ENCODE measurements at regions not wholly inside any gene's neighbourhood (a gene's known extent, or its start where the extent isn't known, plus 50 kb on each side); places are given as distances from the start of the nearest gene placed in this dataset.
"Not testable (repeated sequence)": the region's sequence is repeated elsewhere in the genome, so short reads cannot be mapped to it uniquely, and the experiment has no call there.

DNA sequence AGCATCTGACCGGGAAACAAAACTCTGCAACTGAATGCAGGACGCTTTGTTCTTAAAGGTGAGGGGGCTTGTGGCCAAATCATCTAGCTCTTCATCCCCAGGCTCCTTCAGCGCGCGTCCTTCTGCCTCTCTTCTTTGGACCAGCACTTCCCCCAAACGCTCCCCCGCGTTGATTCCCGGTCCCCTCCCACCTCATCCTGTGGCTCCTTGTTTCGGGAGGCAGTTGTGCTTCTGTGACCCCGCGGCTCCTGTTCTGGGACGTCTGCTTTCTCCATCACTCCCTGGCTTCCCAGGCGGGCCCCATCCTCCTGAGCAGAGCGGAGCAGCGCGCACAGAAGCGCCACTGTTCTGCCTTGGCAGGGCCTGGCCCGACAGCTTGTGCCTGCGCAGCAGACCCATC lies 109.7 kb upstream of the ZNG1E start:
- DNase-seq; H3K27ac Mint-ChIP-seq; ATAC-seq (ENCODE audit: low read depth); H3K4me3 Mint-ChIP-seq; H3K9me3 ChIP-seq (ENCODE audit: control extremely low read depth in 1 of 3, control insufficient read depth in 2 of 3, insufficient read depth in 1 of 3, low read length in 2 of 3); H3K27me3 Mint-ChIP-seq; H3K4me1 Mint-ChIP-seq; H3K27me3 ChIP-seq (replicated peaks in 1 of 4; ENCODE audit: control extremely low read depth in 1 of 4, control insufficient read depth in 3 of 4, insufficient read depth in 4 of 4, low read length in 3 of 4); POLR2A ChIA-PET; H2AFZ ChIP-seq (ENCODE audit: insufficient read depth, low read depth, low read length, poor library complexity, severe bottlenecking); CTCF ChIA-PET; H3K4me2 ChIP-seq (replicated peaks; ENCODE audit: low read depth, low read length, poor library complexity, severe bottlenecking); H4K20me1 ChIP-seq (ENCODE audit: control insufficient read depth, insufficient read depth, low read length, poor library complexity, severe bottlenecking); H3K79me2 ChIP-seq (ENCODE audit: control insufficient read depth, insufficient read depth, low read length); H3K27ac ChIP-seq (ENCODE audit: low read length in 2 of 2); intact Hi-C loops (cut with micrococcal nuclease); H3K4me3 ChIP-seq (ENCODE audit: control extremely low read depth in 1 of 5, extremely low read depth in 1 of 5, insufficient read depth in 1 of 5, low read depth in 2 of 5, low read length in 4 of 5); H3K9me3 Mint-ChIP-seq (ENCODE audit: insufficient read depth); H3K36me3 ChIP-seq (replicated peaks in 1 of 2; ENCODE audit: control extremely low read depth in 1 of 2, control insufficient read depth in 1 of 2, extremely low read depth in 1 of 2, insufficient read depth in 2 of 2, low read length in 1 of 2); H3K9ac ChIP-seq (ENCODE audit: low read length); H3K4me1 ChIP-seq (ENCODE audit: control insufficient read depth in 2 of 2, insufficient read depth in 2 of 2, low read length in 2 of 2): not testable (repeated sequence)
- WGBS (ENCODE audit: insufficient coverage), result 58% methylated on average over 8 of the region's 20 CpGs

DNA sequence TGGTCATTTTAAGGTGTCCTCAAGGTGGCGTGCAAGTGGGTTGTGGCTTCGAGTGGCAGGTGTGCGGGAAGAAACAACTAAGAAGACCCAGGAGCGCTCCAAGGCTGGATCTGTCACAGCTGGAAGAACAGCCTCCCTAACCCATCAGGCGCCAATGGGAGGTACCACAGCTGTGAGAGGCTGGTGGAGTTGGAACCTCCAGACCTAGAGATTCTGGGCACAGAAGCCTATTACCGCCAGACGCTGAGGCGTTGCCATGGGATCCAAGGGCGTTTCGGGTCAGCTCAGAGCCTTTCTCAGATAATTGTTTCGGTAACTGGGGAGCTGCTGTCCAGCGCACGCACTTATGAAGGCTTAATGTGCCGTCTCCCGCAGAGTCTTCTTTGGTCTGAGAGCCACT lies 156.7 kb upstream of the ZNG1E start:
- H3K27ac Mint-ChIP-seq; DNase-seq; H3K4me1 ChIP-seq (ENCODE audit: control insufficient read depth in 2 of 2, insufficient read depth in 2 of 2, low read length in 2 of 2); H3K36me3 ChIP-seq (replicated peaks in 1 of 2; ENCODE audit: control extremely low read depth in 1 of 2, control insufficient read depth in 1 of 2, extremely low read depth in 1 of 2, insufficient read depth in 2 of 2, low read length in 1 of 2); intact Hi-C loops (cut with micrococcal nuclease); H3K9me3 Mint-ChIP-seq (ENCODE audit: insufficient read depth); H3K79me2 ChIP-seq (ENCODE audit: control insufficient read depth, insufficient read depth, low read length); H3K9ac ChIP-seq (ENCODE audit: low read length); H3K27me3 Mint-ChIP-seq; H3K27me3 ChIP-seq (replicated peaks in 1 of 4; ENCODE audit: control extremely low read depth in 1 of 4, control insufficient read depth in 3 of 4, insufficient read depth in 4 of 4, low read length in 3 of 4); H3K4me3 Mint-ChIP-seq; H3K9me3 ChIP-seq (ENCODE audit: control extremely low read depth in 1 of 3, control insufficient read depth in 2 of 3, insufficient read depth in 1 of 3, low read length in 2 of 3); ATAC-seq (ENCODE audit: low read depth); H3K4me3 ChIP-seq (ENCODE audit: control extremely low read depth in 1 of 5, extremely low read depth in 1 of 5, insufficient read depth in 1 of 5, low read depth in 2 of 5, low read length in 4 of 5); H2AFZ ChIP-seq (ENCODE audit: insufficient read depth, low read depth, low read length, poor library complexity, severe bottlenecking); CTCF ChIA-PET; POLR2A ChIA-PET; H3K27ac ChIP-seq (ENCODE audit: low read length in 2 of 2); H3K4me2 ChIP-seq (replicated peaks; ENCODE audit: low read depth, low read length, poor library complexity, severe bottlenecking); H4K20me1 ChIP-seq (ENCODE audit: control insufficient read depth, insufficient read depth, low read length, poor library complexity, severe bottlenecking); H3K4me1 Mint-ChIP-seq: not testable (repeated sequence)
- WGBS (ENCODE audit: insufficient coverage), result no CpG with 5 or more reads among the region's 15 CpGs

DNA sequence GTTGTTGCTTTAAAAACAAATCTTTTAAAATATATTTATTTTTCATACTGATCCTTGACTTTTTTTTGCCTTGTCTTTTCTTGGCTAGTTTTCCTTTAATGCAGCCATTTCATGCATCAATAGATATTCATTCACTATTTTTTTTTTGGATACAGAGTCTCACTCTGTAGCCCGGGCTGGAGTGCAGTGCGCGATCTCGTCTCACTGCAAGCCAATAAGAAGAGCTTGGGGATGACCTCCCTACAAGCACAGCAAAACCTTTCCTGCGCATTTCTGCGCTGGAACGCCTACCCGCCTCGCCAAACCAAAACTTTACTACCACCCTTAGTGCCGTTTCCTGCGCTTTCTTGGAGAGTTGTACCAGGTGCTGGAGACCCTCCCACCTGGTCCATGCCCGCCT lies 161.3 kb upstream of the ZNG1E start:
- H3K9me3 Mint-ChIP-seq (ENCODE audit: insufficient read depth); H3K79me2 ChIP-seq (ENCODE audit: control insufficient read depth, insufficient read depth, low read length); ATAC-seq (ENCODE audit: low read depth); CTCF ChIA-PET; intact Hi-C loops (cut with micrococcal nuclease); POLR2A ChIA-PET; H2AFZ ChIP-seq (ENCODE audit: insufficient read depth, low read depth, low read length, poor library complexity, severe bottlenecking); H3K27me3 Mint-ChIP-seq; H3K4me2 ChIP-seq (replicated peaks; ENCODE audit: low read depth, low read length, poor library complexity, severe bottlenecking); H3K4me3 Mint-ChIP-seq; H3K27ac ChIP-seq (ENCODE audit: low read length in 2 of 2); H3K9me3 ChIP-seq (ENCODE audit: control extremely low read depth in 1 of 3, control insufficient read depth in 2 of 3, insufficient read depth in 1 of 3, low read length in 2 of 3); H3K4me1 Mint-ChIP-seq; H3K27ac Mint-ChIP-seq; DNase-seq; H4K20me1 ChIP-seq (ENCODE audit: control insufficient read depth, insufficient read depth, low read length, poor library complexity, severe bottlenecking); H3K4me1 ChIP-seq (ENCODE audit: control insufficient read depth in 2 of 2, insufficient read depth in 2 of 2, low read length in 2 of 2); H3K4me3 ChIP-seq (ENCODE audit: control extremely low read depth in 1 of 5, extremely low read depth in 1 of 5, insufficient read depth in 1 of 5, low read depth in 2 of 5, low read length in 4 of 5); H3K9ac ChIP-seq (ENCODE audit: low read length); H3K36me3 ChIP-seq (replicated peaks in 1 of 2; ENCODE audit: control extremely low read depth in 1 of 2, control insufficient read depth in 1 of 2, extremely low read depth in 1 of 2, insufficient read depth in 2 of 2, low read length in 1 of 2); H3K27me3 ChIP-seq (replicated peaks in 1 of 4; ENCODE audit: control extremely low read depth in 1 of 4, control insufficient read depth in 3 of 4, insufficient read depth in 4 of 4, low read length in 3 of 4): not testable (repeated sequence)
- 100% methylated on average over 2 of the region's 12 CpGs for WGBS (ENCODE audit: insufficient coverage)

DNA sequence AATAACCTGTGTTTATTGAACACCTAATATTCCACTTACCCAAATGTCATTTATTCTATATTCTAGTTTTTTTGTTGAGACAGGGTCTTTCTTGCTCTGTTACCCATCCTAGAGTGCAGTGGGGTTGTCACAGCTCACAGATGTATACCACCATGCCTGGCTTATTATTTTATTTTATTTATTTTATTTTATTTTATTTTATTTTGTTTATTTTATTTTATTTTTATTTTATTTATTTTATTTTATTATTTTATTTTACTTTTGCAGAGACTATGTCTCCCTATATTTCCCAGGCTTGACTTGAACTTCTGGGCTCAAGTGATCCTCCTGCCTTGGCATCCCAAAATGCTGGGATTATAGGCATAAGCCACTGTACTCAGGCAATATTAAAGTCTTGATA lies 167.8 kb upstream of the ZNG1E start:
- H3K9me3 Mint-ChIP-seq (ENCODE audit: insufficient read depth); H3K36me3 ChIP-seq (replicated peaks in 1 of 2; ENCODE audit: control extremely low read depth in 1 of 2, control insufficient read depth in 1 of 2, extremely low read depth in 1 of 2, insufficient read depth in 2 of 2, low read length in 1 of 2); H2AFZ ChIP-seq (ENCODE audit: insufficient read depth, low read depth, low read length, poor library complexity, severe bottlenecking); DNase-seq; H3K27ac ChIP-seq (ENCODE audit: low read length in 2 of 2); H3K4me1 ChIP-seq (ENCODE audit: control insufficient read depth in 2 of 2, insufficient read depth in 2 of 2, low read length in 2 of 2); H3K27ac Mint-ChIP-seq; H3K79me2 ChIP-seq (ENCODE audit: control insufficient read depth, insufficient read depth, low read length); intact Hi-C loops (cut with micrococcal nuclease); H3K4me3 ChIP-seq (ENCODE audit: control extremely low read depth in 1 of 5, extremely low read depth in 1 of 5, insufficient read depth in 1 of 5, low read depth in 2 of 5, low read length in 4 of 5); H3K4me1 Mint-ChIP-seq; CTCF ChIA-PET; H3K4me3 Mint-ChIP-seq; H4K20me1 ChIP-seq (ENCODE audit: control insufficient read depth, insufficient read depth, low read length, poor library complexity, severe bottlenecking); ATAC-seq (ENCODE audit: low read depth); H3K27me3 ChIP-seq (replicated peaks in 1 of 4; ENCODE audit: control extremely low read depth in 1 of 4, control insufficient read depth in 3 of 4, insufficient read depth in 4 of 4, low read length in 3 of 4); H3K9ac ChIP-seq (ENCODE audit: low read length); H3K4me2 ChIP-seq (replicated peaks; ENCODE audit: low read depth, low read length, poor library complexity, severe bottlenecking); H3K9me3 ChIP-seq (ENCODE audit: control extremely low read depth in 1 of 3, control insufficient read depth in 2 of 3, insufficient read depth in 1 of 3, low read length in 2 of 3); H3K27me3 Mint-ChIP-seq; POLR2A ChIA-PET: not testable (repeated sequence)

Measured in B cell (primary cell).